SK-N-SH (cell line): ENCODE measurements at regions not wholly inside any gene's neighbourhood (a gene's known extent, or its start where the extent isn't known, plus 50 kb on each side); places are given as distances from the start of the nearest gene placed in this dataset.

ENCODE experiments used
- CTCF ChIA-PET: fragments of 300-600, 350-600 bp; formaldehyde crosslinking; extraction: SDS; loops from one replicate; lab custom pipeline; 2021; lab: Yijun Ruan, JAX
- POLR2A ChIA-PET: fragments of 350-600 bp; sonication (Branson Sonifier 250); formaldehyde crosslinking; extraction: SDS; loops from one replicate; lab custom pipeline; 2020; ENCODE audit warnings: antibody characterized with exemption, inconsistent platforms; lab: Yijun Ruan, JAX
- DNase-seq: peaks from one replicate; pipeline ENCODE4 v3.0.0; 2012
- H2AFZ ChIP-seq: fragments of 200-600 bp; sonication (generic); 2 replicates; pipeline ENCODE4 v1.8.1; 2016; ENCODE audit warnings: antibody characterized with exemption, mild to moderate bottlenecking, low read depth
- H3F3A ChIP-seq: fragments of 200-600 bp; sonication (generic); replicated peaks from 2 replicates; pipeline ENCODE3; 2016; ENCODE audit warnings: antibody characterized with exemption, mild to moderate bottlenecking; ENCODE audit not compliant: insufficient read depth
- H3K27ac ChIP-seq, 2 experiments: fragments of 200-500 bp in 1 of 2; fragments of 200-600 bp in 1 of 2; sonication (Bioruptor generic) in 1 of 2; sonication (generic), shearing (Covaris generic) in 1 of 2; 2 replicates each; pipeline versions ENCODE4 v1.5.1 to v1.6.1; 2014 to 2016; ENCODE audit warnings: low read depth in 2 of 2, inconsistent platforms in 1 of 2, low read length in 1 of 2, mild to moderate bottlenecking in 1 of 2, mixed read lengths in 1 of 2
- H3K27me3 ChIP-seq: fragments of 200-600 bp; sonication (generic), shearing (Covaris generic); 2 replicates; pipeline ENCODE4 v1.6.1; 2016; ENCODE audit warnings: mixed run types; ENCODE audit not compliant: insufficient read depth
- H3K36me3 ChIP-seq, 2 experiments: fragments of 200-500 bp in 1 of 2; fragments of 200-600 bp in 1 of 2; sonication (Bioruptor generic) in 1 of 2; sonication (generic) in 1 of 2; replicated peaks in 1 of 2; 2 replicates each; pipeline versions ENCODE3 to v1.5.1; 2014 to 2016; ENCODE audit warnings: low read length in 1 of 2, mild to moderate bottlenecking in 1 of 2; ENCODE audit not compliant: insufficient read depth in 2 of 2, control insufficient read depth in 1 of 2
- H3K4me1 ChIP-seq, 2 experiments: fragments of 200-500 bp in 1 of 2; fragments of 200-600 bp in 1 of 2; sonication (Bioruptor generic) in 1 of 2; sonication (generic), shearing (Covaris generic) in 1 of 2; 2 replicates each; pipeline versions ENCODE4 v1.5.1 to v1.6.1; 2014 to 2016; ENCODE audit warnings: low read depth in 1 of 2, low read length in 1 of 2, mixed run types in 1 of 2; ENCODE audit not compliant: insufficient read depth in 2 of 2, control insufficient read depth in 1 of 2
- H3K4me2 ChIP-seq: fragments of 200-600 bp; sonication (generic), shearing (Covaris generic); 2 replicates; pipeline ENCODE4 v1.6.1; 2017; ENCODE audit warnings: mixed run types
- H3K4me3 ChIP-seq, 2 experiments: fragments of 200-500 bp in 1 of 2; fragments of 200-600 bp in 1 of 2; sonication (Bioruptor generic) in 1 of 2; sonication (generic), shearing (Covaris generic) in 1 of 2; 2 replicates each; pipeline versions ENCODE4 v1.5.1 to v1.8.1; 2014 to 2016; ENCODE audit warnings: low read depth in 2 of 2, inconsistent platforms in 1 of 2, low read length in 1 of 2, mild to moderate bottlenecking in 1 of 2, mixed read lengths in 1 of 2, moderate library complexity in 1 of 2
- H3K79me2 ChIP-seq: fragments of 200-600 bp; sonication (generic); 2 replicates; pipeline ENCODE4 v1.8.1; 2017; ENCODE audit warnings: mild to moderate bottlenecking; ENCODE audit not compliant: insufficient read depth
- H3K9ac ChIP-seq: fragments of 200-600 bp; sonication (generic); 2 replicates; pipeline ENCODE4 v1.6.1; 2017; ENCODE audit warnings: mixed run types
- H3K9me2 ChIP-seq: fragments of 200-600 bp; sonication (generic); 2 replicates; pipeline ENCODE4 v1.6.1; 2017; ENCODE audit warnings: mixed run types
- H3K9me3 ChIP-seq: fragments of 200-600 bp; sonication (generic); 2 replicates; pipeline ENCODE4 v1.6.1; 2017; ENCODE audit warnings: mixed run types, mild to moderate bottlenecking, moderate library complexity
- H4K20me1 ChIP-seq: fragments of 200-600 bp; sonication (generic); 2 replicates; pipeline ENCODE4 v1.6.1; 2017; ENCODE audit warnings: mild to moderate bottlenecking, mixed run types; ENCODE audit not compliant: insufficient read depth
- EP300 ChIP-seq, 2 experiments: IDR thresholded peaks; 2 replicates each; pipeline versions ENCODE4 v1.4.0 to v1.6.1; 2012; ENCODE audit warnings: borderline replicate concordance in 1 of 2, low read depth in 1 of 2, low read length in 1 of 2
- EZH2phosphoT487 ChIP-seq: fragments of 200-600 bp; sonication (generic); IDR thresholded peaks from 2 replicates; pipeline ENCODE4 v1.6.1; 2017; ENCODE audit warnings: low read depth, mixed run types, mild to moderate bottlenecking, antibody characterized with exemption, moderate library complexity, borderline replicate concordance
- FOXJ3 ChIP-seq: sonication (generic); formaldehyde crosslinking; IDR thresholded peaks from 2 replicates; pipeline ENCODE4 v1.5.1; 2020; ENCODE audit warnings: mild to moderate bottlenecking, missing genetic modification reagents
- FOXM1 ChIP-seq: IDR thresholded peaks from 2 replicates; pipeline ENCODE4 v1.4.0; 2012; ENCODE audit warnings: low read depth, mild to moderate bottlenecking
- MEF2A ChIP-seq: IDR thresholded peaks from 2 replicates; pipeline ENCODE4 v1.4.0; 2012; ENCODE audit warnings: low read depth, borderline replicate concordance
- NRF1 ChIP-seq: IDR thresholded peaks from 2 replicates; pipeline ENCODE4 v1.6.1; 2012; ENCODE audit warnings: low read depth, mild to moderate bottlenecking, low read length
- RAD21 ChIP-seq: IDR thresholded peaks from 2 replicates; pipeline ENCODE4 v1.6.1; 2012; ENCODE audit warnings: mild to moderate bottlenecking, low read length
- RCOR1 ChIP-seq: fragments of 150-350 bp; IDR thresholded peaks from 2 replicates; pipeline ENCODE4 v1.6.1; 2017; ENCODE audit warnings: antibody characterized with exemption, low read length
- RFX5 ChIP-seq: IDR thresholded peaks from 2 replicates; pipeline ENCODE4 v1.6.1; 2012; ENCODE audit warnings: mild to moderate bottlenecking, improper control_type of control experiment, low read length
- RXRA ChIP-seq: IDR thresholded peaks from 2 replicates; pipeline ENCODE4 v1.4.0; 2012; ENCODE audit warnings: low read depth, mild to moderate bottlenecking, borderline replicate concordance
- TAF1 ChIP-seq: IDR thresholded peaks from 2 replicates; pipeline ENCODE4 v1.6.1; 2012; ENCODE audit warnings: low read depth, mild to moderate bottlenecking, low read length, moderate library complexity, borderline replicate concordance
- TCF12 ChIP-seq: IDR thresholded peaks from 2 replicates; pipeline ENCODE4 v1.4.0; 2012
- TEAD4 ChIP-seq: IDR thresholded peaks from 2 replicates; pipeline ENCODE4 v1.4.0; 2012; ENCODE audit warnings: mild to moderate bottlenecking, borderline replicate concordance; ENCODE audit not compliant: insufficient read depth
- WGBS: methylation state at CpG from one replicate; pipeline ENCODE4 v1.1.6; 2017; ENCODE audit warnings: low lambda C conversion rate; 5-methylcytosine and 5-hydroxymethylcytosine counted together
- TF ChIP-seq, protein P1 (sequence below): IDR thresholded peaks from 2 replicates; pipeline ENCODE4 v1.4.0; 2012; ENCODE audit warnings: low read depth, borderline replicate concordance
- TF ChIP-seq, protein P2 (sequence below): IDR thresholded peaks from 2 replicates; pipeline ENCODE4; 2012
- TF ChIP-seq, protein P3 (sequence below): fragments of 150-350 bp; IDR thresholded peaks from 2 replicates; pipeline ENCODE4 v1.6.1; 2016; ENCODE audit warnings: mild to moderate bottlenecking, low read depth, low read length
- TF ChIP-seq, protein P4 (sequence below): IDR thresholded peaks from 2 replicates; pipeline ENCODE4 v1.6.1; 2012; ENCODE audit warnings: mild to moderate bottlenecking, low read depth, low read length, moderate library complexity
- TF ChIP-seq, protein P5 (sequence below): IDR thresholded peaks from 2 replicates; pipeline ENCODE4 v1.4.0; 2012; ENCODE audit warnings: low read depth

DNA sequence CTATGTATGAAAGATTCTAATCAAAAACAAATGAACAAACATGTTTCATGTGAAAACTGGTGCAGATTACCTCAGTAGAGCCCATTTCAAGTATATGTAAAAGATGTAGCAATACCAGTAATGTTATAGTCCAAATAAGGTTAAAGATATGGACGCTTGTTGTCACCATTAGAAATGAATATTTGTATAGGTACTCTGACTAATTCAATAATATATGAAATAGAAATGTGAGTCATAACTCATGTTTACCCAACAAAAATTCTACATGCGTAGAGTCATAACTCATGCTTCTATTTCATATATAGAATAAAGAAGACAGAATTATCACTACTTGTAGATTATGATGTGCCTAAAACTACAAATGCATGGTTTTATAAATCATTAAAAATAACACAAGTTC, 739.1 kb upstream of the DIAPH2 start:
- Histone ChIP-seq H3K9ac (no peak overlapping the region), H2AFZ (no peak overlapping the region)
- 3% methylated on average over 2 of the region's 2 CpGs for WGBS
- TF ChIP-seq FOXM1 (no peak), EP300 (IDR thresholded peaks at IDR 0.05; ENCODE audit: borderline replicate concordance in 1 of 2, low read depth in 1 of 2, low read length in 1 of 2) (no peak), RCOR1 (no peak), TAF1 (no peak), MEF2A (no peak), NRF1 (no peak), EZH2phosphoT487 (no peak), TCF12 (no peak), TEAD4 (no peak)
- TF ChIP-seq, protein P1, sequence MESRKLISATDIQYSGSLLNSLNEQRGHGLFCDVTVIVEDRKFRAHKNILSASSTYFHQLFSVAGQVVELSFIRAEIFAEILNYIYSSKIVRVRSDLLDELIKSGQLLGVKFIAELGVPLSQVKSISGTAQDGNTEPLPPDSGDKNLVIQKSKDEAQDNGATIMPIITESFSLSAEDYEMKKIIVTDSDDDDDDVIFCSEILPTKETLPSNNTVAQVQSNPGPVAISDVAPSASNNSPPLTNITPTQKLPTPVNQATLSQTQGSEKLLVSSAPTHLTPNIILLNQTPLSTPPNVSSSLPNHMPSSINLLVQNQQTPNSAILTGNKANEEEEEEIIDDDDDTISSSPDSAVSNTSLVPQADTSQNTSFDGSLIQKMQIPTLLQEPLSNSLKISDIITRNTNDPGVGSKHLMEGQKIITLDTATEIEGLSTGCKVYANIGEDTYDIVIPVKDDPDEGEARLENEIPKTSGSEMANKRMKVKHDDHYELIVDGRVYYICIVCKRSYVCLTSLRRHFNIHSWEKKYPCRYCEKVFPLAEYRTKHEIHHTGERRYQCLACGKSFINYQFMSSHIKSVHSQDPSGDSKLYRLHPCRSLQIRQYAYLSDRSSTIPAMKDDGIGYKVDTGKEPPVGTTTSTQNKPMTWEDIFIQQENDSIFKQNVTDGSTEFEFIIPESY, result no peak
- TF ChIP-seq, protein P2, sequence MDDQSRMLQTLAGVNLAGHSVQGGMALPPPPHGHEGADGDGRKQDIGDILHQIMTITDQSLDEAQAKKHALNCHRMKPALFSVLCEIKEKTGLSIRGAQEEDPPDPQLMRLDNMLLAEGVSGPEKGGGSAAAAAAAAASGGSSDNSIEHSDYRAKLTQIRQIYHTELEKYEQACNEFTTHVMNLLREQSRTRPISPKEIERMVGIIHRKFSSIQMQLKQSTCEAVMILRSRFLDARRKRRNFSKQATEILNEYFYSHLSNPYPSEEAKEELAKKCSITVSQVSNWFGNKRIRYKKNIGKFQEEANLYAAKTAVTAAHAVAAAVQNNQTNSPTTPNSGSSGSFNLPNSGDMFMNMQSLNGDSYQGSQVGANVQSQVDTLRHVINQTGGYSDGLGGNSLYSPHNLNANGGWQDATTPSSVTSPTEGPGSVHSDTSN, result no peak
- TF ChIP-seq, protein P3, sequence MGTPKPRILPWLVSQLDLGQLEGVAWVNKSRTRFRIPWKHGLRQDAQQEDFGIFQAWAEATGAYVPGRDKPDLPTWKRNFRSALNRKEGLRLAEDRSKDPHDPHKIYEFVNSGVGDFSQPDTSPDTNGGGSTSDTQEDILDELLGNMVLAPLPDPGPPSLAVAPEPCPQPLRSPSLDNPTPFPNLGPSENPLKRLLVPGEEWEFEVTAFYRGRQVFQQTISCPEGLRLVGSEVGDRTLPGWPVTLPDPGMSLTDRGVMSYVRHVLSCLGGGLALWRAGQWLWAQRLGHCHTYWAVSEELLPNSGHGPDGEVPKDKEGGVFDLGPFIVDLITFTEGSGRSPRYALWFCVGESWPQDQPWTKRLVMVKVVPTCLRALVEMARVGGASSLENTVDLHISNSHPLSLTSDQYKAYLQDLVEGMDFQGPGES, result no peak
- TF ChIP-seq, all 33 proteins: peak for 0
- no peak for DNase-seq
- CTCF ChIA-PET, result no interaction called here
- Histone ChIP-seq H3F3A (no peaks in the 10 kb centered on the region), H3K4me1 (no peaks in the 10 kb centered on the region), H3K4me3 (no peak overlapping the region), H3K79me2 (no peaks in the 10 kb centered on the region), H3K9me2 (no peaks in the 10 kb centered on the region), H3K36me3 (no peaks in the 10 kb centered on the region), H3K27ac (no peak overlapping the region), H4K20me1 (no peaks in the 10 kb centered on the region), H3K27me3 (no peaks in the 10 kb centered on the region), H3K9me3 (no peaks in the 10 kb centered on the region), H3K4me2 (no peak overlapping the region)
- POLR2A ChIA-PET, result no interaction called here

DNA sequence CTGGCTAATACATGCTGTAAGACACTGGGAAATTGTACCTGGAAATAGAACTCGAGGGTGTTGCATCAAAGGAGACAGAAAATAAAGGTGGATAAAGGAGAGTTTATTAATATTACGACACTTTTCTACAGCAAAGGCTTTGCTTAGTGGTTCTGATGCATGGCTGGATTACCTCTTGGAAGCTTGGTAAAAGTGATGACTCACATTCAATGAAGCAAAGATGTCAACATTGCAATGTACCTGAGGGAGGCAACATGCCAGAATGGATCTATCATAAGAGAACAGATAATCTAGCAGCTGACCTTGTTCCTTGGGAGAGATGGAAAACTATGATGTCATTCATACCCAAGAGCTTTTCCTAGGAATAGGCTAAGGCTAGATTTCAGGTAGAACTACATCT, 735.1 kb upstream of the DIAPH2 start:
- CTCF ChIA-PET, result no interaction called here
- Histone ChIP-seq H3K4me2 (no peak overlapping the region), H3K4me1 (no peaks in the 10 kb centered on the region), H3K9me3 (no peaks in the 10 kb centered on the region), H3K36me3 (no peaks in the 10 kb centered on the region), H3K9ac (no peak overlapping the region), H2AFZ (no peak overlapping the region), H3F3A (no peaks in the 10 kb centered on the region), H3K4me3 (no peak overlapping the region), H3K27ac (no peak overlapping the region), H3K79me2 (no peaks in the 10 kb centered on the region), H3K27me3 (no peaks in the 10 kb centered on the region), H4K20me1 (no peaks in the 10 kb centered on the region), H3K9me2 (no peaks in the 10 kb centered on the region; the same call in 1 of the 2 replicates)
- DNase-seq, result no peak
- 2% methylated on average over 2 of the region's 2 CpGs for WGBS
- POLR2A ChIA-PET, result no interaction called here
- TF ChIP-seq, protein P4, sequence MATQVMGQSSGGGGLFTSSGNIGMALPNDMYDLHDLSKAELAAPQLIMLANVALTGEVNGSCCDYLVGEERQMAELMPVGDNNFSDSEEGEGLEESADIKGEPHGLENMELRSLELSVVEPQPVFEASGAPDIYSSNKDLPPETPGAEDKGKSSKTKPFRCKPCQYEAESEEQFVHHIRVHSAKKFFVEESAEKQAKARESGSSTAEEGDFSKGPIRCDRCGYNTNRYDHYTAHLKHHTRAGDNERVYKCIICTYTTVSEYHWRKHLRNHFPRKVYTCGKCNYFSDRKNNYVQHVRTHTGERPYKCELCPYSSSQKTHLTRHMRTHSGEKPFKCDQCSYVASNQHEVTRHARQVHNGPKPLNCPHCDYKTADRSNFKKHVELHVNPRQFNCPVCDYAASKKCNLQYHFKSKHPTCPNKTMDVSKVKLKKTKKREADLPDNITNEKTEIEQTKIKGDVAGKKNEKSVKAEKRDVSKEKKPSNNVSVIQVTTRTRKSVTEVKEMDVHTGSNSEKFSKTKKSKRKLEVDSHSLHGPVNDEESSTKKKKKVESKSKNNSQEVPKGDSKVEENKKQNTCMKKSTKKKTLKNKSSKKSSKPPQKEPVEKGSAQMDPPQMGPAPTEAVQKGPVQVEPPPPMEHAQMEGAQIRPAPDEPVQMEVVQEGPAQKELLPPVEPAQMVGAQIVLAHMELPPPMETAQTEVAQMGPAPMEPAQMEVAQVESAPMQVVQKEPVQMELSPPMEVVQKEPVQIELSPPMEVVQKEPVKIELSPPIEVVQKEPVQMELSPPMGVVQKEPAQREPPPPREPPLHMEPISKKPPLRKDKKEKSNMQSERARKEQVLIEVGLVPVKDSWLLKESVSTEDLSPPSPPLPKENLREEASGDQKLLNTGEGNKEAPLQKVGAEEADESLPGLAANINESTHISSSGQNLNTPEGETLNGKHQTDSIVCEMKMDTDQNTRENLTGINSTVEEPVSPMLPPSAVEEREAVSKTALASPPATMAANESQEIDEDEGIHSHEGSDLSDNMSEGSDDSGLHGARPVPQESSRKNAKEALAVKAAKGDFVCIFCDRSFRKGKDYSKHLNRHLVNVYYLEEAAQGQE, result no peak
- TF ChIP-seq, protein P5, sequence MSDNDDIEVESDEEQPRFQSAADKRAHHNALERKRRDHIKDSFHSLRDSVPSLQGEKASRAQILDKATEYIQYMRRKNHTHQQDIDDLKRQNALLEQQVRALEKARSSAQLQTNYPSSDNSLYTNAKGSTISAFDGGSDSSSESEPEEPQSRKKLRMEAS, result no peak
- TF ChIP-seq, protein P1, result no peak
- TF ChIP-seq FOXJ3 (CRISPR knock-in tag) (no peak), TEAD4 (no peak), RAD21 (no peak), EZH2phosphoT487 (no peak), RFX5 (no peak), RXRA (no peak), MEF2A (no peak)
